ENCODE measurements at regions not wholly inside any gene's neighbourhood (a gene's known extent, or its start where the extent isn't known, plus 50 kb on each side); places are given as distances from the start of the nearest gene placed in this dataset.

- TF ChIP-seq CTCF (IDR thresholded peaks at IDR 0.05; ENCODE audit: insufficient read depth, low read depth, low read length) (no peak), EZH2 (IDR thresholded peaks at IDR 0.05; ENCODE audit: insufficient read depth, low read length) (no peak)
Observed at GRCh38 chr6:95804847-95805541, 210.8 kb upstream of the FUT9 start.

Data from astrocyte (in vitro differentiated cells and primary cell).